AG04450 (cell line): ENCODE measurements at regions not wholly inside any gene's neighbourhood (a gene's known extent, or its start where the extent isn't known, plus 50 kb on each side); places are given as distances from the start of the nearest gene placed in this dataset.

Source experiments
- CTCF ChIA-PET: fragments of 300-600, 350-600 bp; formaldehyde crosslinking; extraction: SDS; loops from one replicate; lab custom pipeline; 2022; ENCODE audit warnings: antibody characterized with exemption, inconsistent platforms; lab: Charles Lee
- POLR2A ChIA-PET: fragments of 350-600 bp; formaldehyde crosslinking; extraction: SDS; loops from one replicate; lab custom pipeline; 2021; ENCODE audit warnings: antibody characterized with exemption, inconsistent platforms; lab: Yijun Ruan, JAX
- DNase-seq: peaks from one replicate; pipeline ENCODE4 v3.0.0-alpha.2; 2011; ENCODE audit warnings: low read depth, low spot score
- H3K27ac ChIP-seq: one replicate; pipeline ENCODE4 v1.5.1; 2012; ENCODE audit warnings: low read depth, low read length, control low read depth
- H3K27me3 ChIP-seq: one replicate; pipeline ENCODE4 v1.6.0; 2012; ENCODE audit warnings: low read length; ENCODE audit not compliant: control insufficient read depth, insufficient read depth
- H3K4me3 ChIP-seq: 2 replicates; pipeline ENCODE4 v1.5.1; 2011; ENCODE audit warnings: mild to moderate bottlenecking, low read depth, low read length, control low read depth
- H3K9me3 ChIP-seq: 2 replicates; pipeline ENCODE4 v1.5.1; 2012; ENCODE audit warnings: low read length; ENCODE audit not compliant: control insufficient read depth, insufficient read depth
- TF ChIP-seq, protein P1 (sequence below): IDR thresholded peaks from 2 replicates; pipeline ENCODE4 v1.5.1; 2011; ENCODE audit warnings: low read depth, low read length, control low read depth, inconsistent platforms

- POLR2A ChIA-PET = no interaction called here
Measured at GRCh38 chr9:108273988-108274387, 581.8 kb downstream of the ACTL7B start.

DNA sequence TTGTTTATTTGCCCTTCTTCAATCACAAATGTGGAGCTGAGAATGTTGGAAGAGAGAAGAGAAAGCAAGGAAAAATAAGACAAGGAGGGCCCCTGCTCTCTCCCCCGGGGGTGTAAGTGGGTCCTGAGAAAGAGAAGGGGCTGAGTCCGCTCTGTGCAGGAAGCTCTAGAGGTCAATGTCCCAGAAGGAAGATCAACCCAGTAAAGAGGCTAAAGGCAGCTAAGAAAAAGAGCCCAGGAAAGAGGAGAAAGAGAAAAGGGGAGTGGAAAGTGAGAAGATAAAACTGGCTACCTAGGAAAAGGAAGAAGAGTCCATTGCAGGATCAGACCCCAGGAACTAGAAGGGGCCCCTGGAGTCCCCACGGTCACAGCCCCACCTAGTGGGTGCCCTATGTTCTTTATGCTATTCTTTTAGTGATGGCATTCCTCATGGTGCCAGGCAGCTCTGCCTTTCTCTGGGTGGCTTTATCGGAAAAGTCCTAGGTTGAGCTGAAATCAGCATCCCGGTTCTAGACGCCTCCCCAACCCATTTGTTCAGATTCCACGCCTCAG is 583.4 kb downstream of the ACTL7B start:
- TF ChIP-seq, protein P1, sequence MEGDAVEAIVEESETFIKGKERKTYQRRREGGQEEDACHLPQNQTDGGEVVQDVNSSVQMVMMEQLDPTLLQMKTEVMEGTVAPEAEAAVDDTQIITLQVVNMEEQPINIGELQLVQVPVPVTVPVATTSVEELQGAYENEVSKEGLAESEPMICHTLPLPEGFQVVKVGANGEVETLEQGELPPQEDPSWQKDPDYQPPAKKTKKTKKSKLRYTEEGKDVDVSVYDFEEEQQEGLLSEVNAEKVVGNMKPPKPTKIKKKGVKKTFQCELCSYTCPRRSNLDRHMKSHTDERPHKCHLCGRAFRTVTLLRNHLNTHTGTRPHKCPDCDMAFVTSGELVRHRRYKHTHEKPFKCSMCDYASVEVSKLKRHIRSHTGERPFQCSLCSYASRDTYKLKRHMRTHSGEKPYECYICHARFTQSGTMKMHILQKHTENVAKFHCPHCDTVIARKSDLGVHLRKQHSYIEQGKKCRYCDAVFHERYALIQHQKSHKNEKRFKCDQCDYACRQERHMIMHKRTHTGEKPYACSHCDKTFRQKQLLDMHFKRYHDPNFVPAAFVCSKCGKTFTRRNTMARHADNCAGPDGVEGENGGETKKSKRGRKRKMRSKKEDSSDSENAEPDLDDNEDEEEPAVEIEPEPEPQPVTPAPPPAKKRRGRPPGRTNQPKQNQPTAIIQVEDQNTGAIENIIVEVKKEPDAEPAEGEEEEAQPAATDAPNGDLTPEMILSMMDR = peak; percentile 60
- ChIA-PET POLR2A (no interaction called here), CTCF (interaction anchor here (0.8 to 3.9 kb wide), 14 partner anchors 8 to 847 kb away, joined by 3 to 17 read pairs (median 4); no protein-coding TSS in a partner anchor)
- Histone ChIP-seq H3K27me3 (no peaks in the 10 kb centered on the region), H3K4me3 (peak overlapping the region; percentile 49), H3K27ac (peak overlapping the region; percentile 35), H3K9me3 (no peaks in the 10 kb centered on the region)
- peak; percentile 7 for DNase-seq

More at GRCh38 chr9:108273988-108274387, 581.8 kb downstream of the ACTL7B start:
- H3K9me3 ChIP-seq = no peaks in the 10 kb centered on the region
- H3K27me3 ChIP-seq = no peaks in the 10 kb centered on the region
- TF ChIP-seq, protein P1 = no peak
- no peak overlapping the region for H3K4me3 ChIP-seq
- no peak overlapping the region for H3K27ac ChIP-seq
- no peak for DNase-seq
- CTCF ChIA-PET = interaction anchor here (1.2 to 3.9 kb wide), 3 partner anchors 8 to 790 kb away, joined by 4 to 17 read pairs (median 11); no protein-coding TSS in a partner anchor

- ChIA-PET CTCF (interaction anchor here (0.8 to 3.9 kb wide), 13 partner anchors 9 to 846 kb away, joined by 3 to 17 read pairs (median 4); no protein-coding TSS in a partner anchor), POLR2A (no interaction called here)
- Histone ChIP-seq H3K27me3 (no peaks in the 10 kb centered on the region), H3K9me3 (no peaks in the 10 kb centered on the region), H3K27ac (peak overlapping the region; percentile 35), H3K4me3 (peak overlapping the region; percentile 49)
- peak; percentile 60 for DNase-seq
- TF ChIP-seq, protein P1 = no peak
Measured at GRCh38 chr9:108271646-108272348, 584.0 kb downstream of the ACTL7B start.

DNA sequence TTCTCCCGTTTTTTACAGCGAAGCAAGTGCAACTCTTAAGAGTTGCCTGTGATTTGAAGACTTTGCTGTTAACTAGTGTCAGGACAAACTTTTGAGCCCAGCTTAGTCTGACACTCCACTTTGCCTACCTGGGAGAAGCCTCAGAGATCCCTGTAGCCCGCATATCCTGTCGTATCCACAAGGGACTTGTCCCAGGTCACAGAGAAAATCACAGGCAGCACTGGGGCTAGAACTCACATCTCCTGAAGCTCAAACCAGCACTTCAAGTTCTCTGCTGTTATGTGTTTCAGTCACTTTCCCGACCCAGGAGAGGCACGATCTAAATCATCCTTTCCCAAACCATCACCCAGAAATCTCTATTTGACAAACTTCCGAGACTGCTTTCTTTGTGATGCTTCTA is 584.5 kb downstream of the ACTL7B start:
- no peaks in the 10 kb centered on the region for H3K27me3 ChIP-seq
- TF ChIP-seq, protein P1 = no peak
- H3K9me3 ChIP-seq = no peaks in the 10 kb centered on the region
- no peak overlapping the region for H3K4me3 ChIP-seq
- no peak for DNase-seq
- H3K27ac ChIP-seq = no peak overlapping the region
- ChIA-PET POLR2A (no interaction called here), CTCF (interaction anchor here (1.2 to 3.9 kb wide), 3 partner anchors 10 to 787 kb away, joined by 3 to 17 read pairs (median 15); no protein-coding TSS in a partner anchor)

DNA sequence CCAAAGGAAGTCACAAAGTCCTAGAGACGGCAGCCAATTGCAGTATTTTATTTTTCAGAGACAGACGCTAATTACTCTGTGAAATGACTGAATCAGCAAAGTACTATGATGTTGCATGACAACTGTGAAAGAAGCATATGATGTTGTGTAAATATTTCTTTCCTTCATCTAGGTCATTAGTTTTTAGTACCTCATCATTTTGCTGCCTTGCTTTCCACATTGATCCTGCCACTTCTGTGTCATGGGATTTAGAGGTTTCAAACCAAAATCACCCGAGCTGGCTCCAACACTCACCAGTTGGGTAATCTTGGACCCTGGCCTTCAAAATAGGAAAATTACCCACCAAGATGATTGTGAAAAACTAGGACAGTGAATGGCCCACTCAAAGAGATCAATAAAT is 585.2 kb downstream of the ACTL7B start:
- POLR2A ChIA-PET = no interaction called here

More for the DNA sequence above, 585.2 kb downstream of the ACTL7B start:
- CTCF ChIA-PET = interaction anchor here (3.9 kb wide), 1 partner anchor 786 kb away, joined by 17 read pairs; no protein-coding TSS in a partner anchor
- H3K27me3 ChIP-seq = no peaks in the 10 kb centered on the region
- DNase-seq = no peak
- TF ChIP-seq, protein P1 = no peak
- H3K4me3 ChIP-seq = no peak overlapping the region
- H3K9me3 ChIP-seq = no peaks in the 10 kb centered on the region
- no peak overlapping the region for H3K27ac ChIP-seq
